KMS-11 (cell line): ENCODE measurements at regions not wholly inside any gene's neighbourhood (a gene's known extent, or its start where the extent isn't known, plus 50 kb on each side); places are given as distances from the start of the nearest gene placed in this dataset.

Experiments
- H2AFZ ChIP-seq: fragments of 200-600 bp; sonication (generic); 2 replicates; pipeline ENCODE4 v1.6.1; 2016; ENCODE audit warnings: antibody characterized with exemption, mixed run types, low read depth
- H3K27ac ChIP-seq: fragments of 200-600 bp; sonication (generic); 2 replicates; pipeline ENCODE4 v1.6.1; 2016; ENCODE audit warnings: mild to moderate bottlenecking, mixed run types
- H3K27me3 ChIP-seq: fragments of 200-600 bp; sonication (generic); 2 replicates; pipeline ENCODE4 v1.6.1; 2017; ENCODE audit warnings: mild to moderate bottlenecking, low read depth, mixed run types, moderate library complexity; ENCODE audit not compliant: insufficient read depth
- H3K36me3 ChIP-seq: fragments of 200-600 bp; sonication (generic); 2 replicates; pipeline ENCODE4 v1.6.1; 2017; ENCODE audit warnings: mild to moderate bottlenecking, mixed run types; ENCODE audit not compliant: insufficient read depth
- H3K4me1 ChIP-seq: fragments of 200-600 bp; sonication (generic); 2 replicates; pipeline ENCODE4 v1.6.1; 2016; ENCODE audit warnings: mild to moderate bottlenecking, low read depth, mixed run types; ENCODE audit not compliant: poor library complexity, severe bottlenecking
- H3K4me2 ChIP-seq: fragments of 200-600 bp; sonication (generic); 2 replicates; pipeline ENCODE4 v1.7.0; 2016; ENCODE audit warnings: mild to moderate bottlenecking, mixed run types
- H3K4me3 ChIP-seq: fragments of 200-600 bp; sonication (generic); IDR thresholded peaks from 2 replicates; pipeline ENCODE4 v1.6.1; 2017; ENCODE audit warnings: low read depth, low read length, mixed read lengths; ENCODE audit not compliant: insufficient read depth
- H3K79me2 ChIP-seq: fragments of 200-600 bp; sonication (generic); 2 replicates; pipeline ENCODE4 v1.6.1; 2016; ENCODE audit warnings: low read depth, mixed run types; ENCODE audit not compliant: insufficient read depth
- H3K9ac ChIP-seq: fragments of 200-600 bp; sonication (generic); 2 replicates; pipeline ENCODE4 v1.6.1; 2016; ENCODE audit warnings: mild to moderate bottlenecking, mixed run types
- H4K20me1 ChIP-seq: fragments of 200-600 bp; sonication (generic); 2 replicates; pipeline ENCODE4 v1.6.1; 2016; ENCODE audit warnings: mild to moderate bottlenecking, mixed run types; ENCODE audit not compliant: insufficient read depth
- TF ChIP-seq, protein P1 (sequence below): fragments of 200-600 bp; sonication (generic); conservative IDR thresholded peaks from 2 replicates; pipeline ENCODE4 v1.6.1; 2017; ENCODE audit warnings: low read depth, mild to moderate bottlenecking, antibody characterized with exemption, low read length, moderate library complexity, mixed read lengths

- H3K4me3 ChIP-seq = no peak overlapping the region
- H2AFZ ChIP-seq = no peak overlapping the region
- H3K9ac ChIP-seq = no peak overlapping the region
- peaks cover 4% of the 10 kb centered on the region for H3K4me1 ChIP-seq
- TF ChIP-seq, protein P1, sequence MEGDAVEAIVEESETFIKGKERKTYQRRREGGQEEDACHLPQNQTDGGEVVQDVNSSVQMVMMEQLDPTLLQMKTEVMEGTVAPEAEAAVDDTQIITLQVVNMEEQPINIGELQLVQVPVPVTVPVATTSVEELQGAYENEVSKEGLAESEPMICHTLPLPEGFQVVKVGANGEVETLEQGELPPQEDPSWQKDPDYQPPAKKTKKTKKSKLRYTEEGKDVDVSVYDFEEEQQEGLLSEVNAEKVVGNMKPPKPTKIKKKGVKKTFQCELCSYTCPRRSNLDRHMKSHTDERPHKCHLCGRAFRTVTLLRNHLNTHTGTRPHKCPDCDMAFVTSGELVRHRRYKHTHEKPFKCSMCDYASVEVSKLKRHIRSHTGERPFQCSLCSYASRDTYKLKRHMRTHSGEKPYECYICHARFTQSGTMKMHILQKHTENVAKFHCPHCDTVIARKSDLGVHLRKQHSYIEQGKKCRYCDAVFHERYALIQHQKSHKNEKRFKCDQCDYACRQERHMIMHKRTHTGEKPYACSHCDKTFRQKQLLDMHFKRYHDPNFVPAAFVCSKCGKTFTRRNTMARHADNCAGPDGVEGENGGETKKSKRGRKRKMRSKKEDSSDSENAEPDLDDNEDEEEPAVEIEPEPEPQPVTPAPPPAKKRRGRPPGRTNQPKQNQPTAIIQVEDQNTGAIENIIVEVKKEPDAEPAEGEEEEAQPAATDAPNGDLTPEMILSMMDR = no peak
- no peaks in the 10 kb centered on the region for H3K36me3 ChIP-seq
- H4K20me1 ChIP-seq = no peaks in the 10 kb centered on the region
- H3K79me2 ChIP-seq = no peaks in the 10 kb centered on the region
- no peaks in the 10 kb centered on the region for H3K27me3 ChIP-seq
- 0 out of 2 replicates have a peak overlapping the region, but pooled peaks have one; percentile 10 for H3K4me2 ChIP-seq
- H3K27ac ChIP-seq = no peak overlapping the region
Measured at GRCh38 chr13:66137384-66137783, 1092.8 kb downstream of the PCDH9 start.

GRCh38 chr13:66128692-66129269 is 1101.4 kb downstream of the PCDH9 start:
- Histone ChIP-seq H3K9ac (no peak overlapping the region), H3K27me3 (no peaks in the 10 kb centered on the region), H3K4me1 (peaks cover 20% of the 10 kb centered on the region), H3K36me3 (no peaks in the 10 kb centered on the region), H3K27ac (peak overlapping the region; percentile 33; the same call in 1 of the 2 replicates), H4K20me1 (no peaks in the 10 kb centered on the region), H2AFZ (no peak overlapping the region), H3K4me3 (no peak overlapping the region), H3K4me2 (peak overlapping the region; percentile 45), H3K79me2 (no peaks in the 10 kb centered on the region)
- TF ChIP-seq, protein P1 = no peak

DNA sequence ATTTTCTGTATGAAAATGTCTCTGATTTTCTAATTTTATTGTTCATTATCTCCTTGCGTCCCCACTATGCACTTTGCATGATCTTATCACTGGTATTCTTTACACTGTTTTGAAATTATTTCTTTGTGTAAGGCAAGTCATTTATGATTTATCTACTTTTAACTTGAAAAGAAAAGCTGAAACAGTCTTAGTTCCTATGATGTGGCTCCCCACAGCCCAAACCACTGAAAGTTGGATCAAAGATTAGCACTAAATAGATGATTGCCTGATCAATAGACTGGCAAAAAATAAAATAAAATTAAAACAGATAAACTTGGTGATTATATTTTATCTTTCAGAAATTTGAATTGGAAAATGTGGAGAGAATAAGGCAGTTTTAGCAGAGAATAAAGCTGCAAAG is 1101.9 kb downstream of the PCDH9 start:
- Histone ChIP-seq H3K27me3 (no peaks in the 10 kb centered on the region), H2AFZ (no peak overlapping the region), H3K36me3 (no peaks in the 10 kb centered on the region), H3K9ac (no peak overlapping the region), H3K27ac (peak overlapping the region; percentile 33; the same call in 1 of the 2 replicates), H3K4me3 (no peak overlapping the region), H3K4me1 (peaks cover 20% of the 10 kb centered on the region), H4K20me1 (no peaks in the 10 kb centered on the region), H3K79me2 (no peaks in the 10 kb centered on the region), H3K4me2 (peak overlapping the region; percentile 45)
- TF ChIP-seq, protein P1 = no peak

DNA sequence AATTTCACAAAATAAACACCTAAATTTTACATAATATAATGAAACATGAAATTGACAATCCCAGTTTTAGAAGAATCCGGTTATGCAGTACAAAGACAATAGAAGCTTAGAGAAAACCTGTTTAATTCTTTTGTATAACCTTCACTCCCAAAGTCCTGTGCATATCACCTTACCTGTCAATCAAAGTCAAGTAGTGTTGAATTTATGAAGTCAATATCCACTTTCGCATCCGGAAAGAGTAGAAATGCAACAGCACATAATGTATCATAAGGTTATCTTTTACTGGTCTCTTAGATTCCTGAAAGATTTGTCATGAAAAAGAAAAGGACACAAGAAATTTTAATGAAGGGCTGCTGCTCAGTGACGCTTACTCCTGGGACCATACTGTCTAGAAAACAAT is 1112.6 kb downstream of the PCDH9 start:
- H3K4me1 ChIP-seq = no peaks in the 10 kb centered on the region
- H3K27ac ChIP-seq = no peak overlapping the region
- no peak overlapping the region for H3K9ac ChIP-seq
- no peaks in the 10 kb centered on the region for H3K27me3 ChIP-seq
- TF ChIP-seq, protein P1 = no peak
- H4K20me1 ChIP-seq = no peaks in the 10 kb centered on the region
- no peak overlapping the region for H3K4me3 ChIP-seq
- no peak overlapping the region for H3K4me2 ChIP-seq
- no peak overlapping the region for H2AFZ ChIP-seq
- no peaks in the 10 kb centered on the region for H3K36me3 ChIP-seq
- no peaks in the 10 kb centered on the region for H3K79me2 ChIP-seq
